Adrenal gland (tissue), 5 donors: ENCODE measurements at regions not wholly inside any gene's neighbourhood (a gene's known extent, or its start where the extent isn't known, plus 50 kb on each side); places are given as distances from the start of the nearest gene placed in this dataset.

ENCODE experiments used
- CTCF ChIP-seq, 6 experiments: fragments of 450-650 bp in 4 of 6; fragments of 200-600 bp in 2 of 6; sonication (generic) in 1 of 6; IDR thresholded peaks; 1 replicate in 5 of 6; 2 replicates in 1 of 6; pipeline versions ENCODE4 v1.5.1 to v1.8.0; 2016 to 2021; ENCODE audit warnings: antibody characterized with exemption in 6 of 6, mild to moderate bottlenecking in 2 of 6, moderate library complexity in 1 of 6
- POLR2A ChIP-seq, 2 donors: fragments of 450-650 bp; IDR thresholded peaks; one replicate each; pipeline ENCODE4 v1.6.1; 2017; ENCODE audit warnings: antibody characterized with exemption in 2 of 2, mild to moderate bottlenecking in 2 of 2, moderate library complexity in 1 of 2
- donor health status: DM: no; HTN: no; CAD: no.

GRCh38 chr4:66829310-66829709 lies 716.0 kb downstream of the CENPC start:
- TF ChIP-seq CTCF (IDR thresholded peaks at IDR 0.05) (no peak), POLR2A (IDR thresholded peaks at IDR 0.05) (no peak)
